ENCODE measurements at regions not wholly inside any gene's neighbourhood (a gene's known extent, or its start where the extent isn't known, plus 50 kb on each side); places are given as distances from the start of the nearest gene placed in this dataset.

DNA sequence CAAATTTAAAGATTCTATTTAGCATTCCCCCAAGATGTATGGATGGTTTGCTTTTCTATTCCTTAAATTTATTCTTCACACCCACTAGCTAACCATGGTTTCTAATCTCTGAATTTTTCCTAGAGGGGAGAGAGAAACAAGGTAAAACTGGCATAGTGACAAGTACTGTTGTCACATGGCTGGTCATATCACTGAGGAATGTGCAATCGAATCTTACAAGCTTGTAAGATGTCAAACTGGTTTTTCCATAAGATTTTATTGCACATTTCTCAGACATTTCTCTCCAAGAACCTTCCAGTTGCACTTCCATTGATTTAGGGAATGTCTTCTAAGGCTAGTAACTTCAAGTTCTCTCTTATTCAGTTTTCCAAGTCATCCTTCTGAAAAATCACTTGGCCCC, 89.8 kb downstream of the MBL2 start:
- H3K4me1 ChIP-seq = no peaks in the 10 kb centered on the region
- H3K27me3 ChIP-seq = no peaks in the 10 kb centered on the region
- ATAC-seq = no peak
- intact Hi-C loops (cut with DNase I) = no loop called here
- H3K9me3 ChIP-seq = no peaks in the 10 kb centered on the region
- no peak overlapping the region for H3K27ac ChIP-seq
- no peaks in the 10 kb centered on the region for H3K36me3 ChIP-seq
- no peak overlapping the region for H3K4me3 ChIP-seq
- TF ChIP-seq, protein P1, sequence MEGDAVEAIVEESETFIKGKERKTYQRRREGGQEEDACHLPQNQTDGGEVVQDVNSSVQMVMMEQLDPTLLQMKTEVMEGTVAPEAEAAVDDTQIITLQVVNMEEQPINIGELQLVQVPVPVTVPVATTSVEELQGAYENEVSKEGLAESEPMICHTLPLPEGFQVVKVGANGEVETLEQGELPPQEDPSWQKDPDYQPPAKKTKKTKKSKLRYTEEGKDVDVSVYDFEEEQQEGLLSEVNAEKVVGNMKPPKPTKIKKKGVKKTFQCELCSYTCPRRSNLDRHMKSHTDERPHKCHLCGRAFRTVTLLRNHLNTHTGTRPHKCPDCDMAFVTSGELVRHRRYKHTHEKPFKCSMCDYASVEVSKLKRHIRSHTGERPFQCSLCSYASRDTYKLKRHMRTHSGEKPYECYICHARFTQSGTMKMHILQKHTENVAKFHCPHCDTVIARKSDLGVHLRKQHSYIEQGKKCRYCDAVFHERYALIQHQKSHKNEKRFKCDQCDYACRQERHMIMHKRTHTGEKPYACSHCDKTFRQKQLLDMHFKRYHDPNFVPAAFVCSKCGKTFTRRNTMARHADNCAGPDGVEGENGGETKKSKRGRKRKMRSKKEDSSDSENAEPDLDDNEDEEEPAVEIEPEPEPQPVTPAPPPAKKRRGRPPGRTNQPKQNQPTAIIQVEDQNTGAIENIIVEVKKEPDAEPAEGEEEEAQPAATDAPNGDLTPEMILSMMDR (IDR thresholded peaks at IDR 0.05) = no peak
- no peak for DNase-seq

DNA sequence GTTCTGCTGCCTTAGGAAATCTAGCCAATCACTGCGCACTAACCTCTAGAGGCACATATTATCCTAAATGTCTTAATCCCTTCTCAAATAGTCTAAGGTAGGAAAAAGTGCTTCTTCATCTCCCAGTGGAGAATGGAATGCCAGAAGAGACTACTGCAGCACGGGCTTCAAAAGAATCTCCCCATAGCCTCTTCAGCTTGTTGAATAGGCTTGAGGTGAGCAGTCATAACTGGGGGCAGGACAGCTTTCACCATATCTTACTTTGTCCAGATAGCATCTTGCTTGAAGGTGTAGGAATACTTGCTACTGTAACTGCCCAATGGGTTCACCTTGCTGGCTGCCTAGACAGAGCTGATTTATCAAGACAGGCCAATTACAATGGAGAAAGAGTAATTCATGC, 88.8 kb downstream of the MBL2 start:
- intact Hi-C loops (cut with DNase I) = no loop called here
- Histone ChIP-seq H3K27ac (no peak overlapping the region), H3K36me3 (no peaks in the 10 kb centered on the region), H3K4me3 (no peak overlapping the region), H3K27me3 (no peaks in the 10 kb centered on the region), H3K4me1 (no peaks in the 10 kb centered on the region), H3K9me3 (no peaks in the 10 kb centered on the region)
- DNase-seq = no peak
- ATAC-seq = no peak
- TF ChIP-seq, protein P1 (IDR thresholded peaks at IDR 0.05) = no peak

DNA sequence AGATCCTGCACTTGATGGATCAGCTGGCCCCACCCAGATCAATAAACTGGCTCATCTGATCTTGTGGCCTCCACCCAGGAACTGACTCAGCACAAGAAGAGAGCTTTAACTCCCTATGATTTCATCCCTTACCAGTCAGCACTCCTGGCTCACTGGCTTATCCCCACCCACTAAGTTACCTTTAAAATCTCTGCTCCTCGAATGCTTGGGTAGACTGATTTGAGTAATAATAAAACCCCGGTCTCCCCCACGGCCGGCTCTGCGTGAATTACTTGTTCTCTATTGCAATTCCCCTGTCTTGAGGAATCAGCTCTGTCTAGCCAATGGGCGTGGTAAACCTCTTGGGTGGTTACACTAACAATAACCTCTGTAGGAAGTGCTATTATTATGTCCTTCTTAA, 83.7 kb downstream of the MBL2 start:
- H3K27me3 ChIP-seq = no peaks in the 10 kb centered on the region
- ATAC-seq (no peak), DNase-seq (no peak)
- H3K4me3 ChIP-seq = no peak overlapping the region
- TF ChIP-seq, protein P1 (IDR thresholded peaks at IDR 0.05) = no peak
- intact Hi-C loops (cut with DNase I) = no loop called here
- no peak overlapping the region for H3K27ac ChIP-seq
- H3K36me3 ChIP-seq = no peaks in the 10 kb centered on the region
- no peaks in the 10 kb centered on the region for H3K4me1 ChIP-seq
- H3K9me3 ChIP-seq = no peaks in the 10 kb centered on the region

DNA sequence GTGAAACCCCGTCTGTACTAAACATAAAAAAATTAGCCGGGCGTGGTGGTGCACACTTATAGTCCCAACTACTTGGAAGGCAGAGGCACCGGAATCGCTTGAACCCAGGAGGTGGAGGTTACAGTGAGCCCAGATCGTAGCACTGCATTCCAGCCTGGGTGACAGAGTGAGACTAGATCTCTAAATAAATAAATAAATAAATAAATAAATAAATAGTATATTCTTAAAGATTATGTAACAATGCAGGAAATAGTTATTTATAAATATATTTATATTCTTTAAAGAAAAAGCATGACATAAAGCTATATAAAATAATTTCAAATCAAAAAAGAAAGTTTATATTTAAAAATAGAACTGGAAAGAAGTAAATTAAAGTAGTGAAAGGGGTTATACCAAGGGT, 76.4 kb downstream of the MBL2 start:
- H3K4me3 ChIP-seq = no peak overlapping the region
- ATAC-seq (no peak), DNase-seq (no peak)
- H3K4me1 ChIP-seq = no peaks in the 10 kb centered on the region
- H3K27me3 ChIP-seq = no peaks in the 10 kb centered on the region
- H3K27ac ChIP-seq = no peak overlapping the region
- intact Hi-C loops (cut with DNase I) = no loop called here
- TF ChIP-seq, protein P1 (IDR thresholded peaks at IDR 0.05) = no peak
- H3K36me3 ChIP-seq = no peaks in the 10 kb centered on the region
- H3K9me3 ChIP-seq = no peaks in the 10 kb centered on the region

DNA sequence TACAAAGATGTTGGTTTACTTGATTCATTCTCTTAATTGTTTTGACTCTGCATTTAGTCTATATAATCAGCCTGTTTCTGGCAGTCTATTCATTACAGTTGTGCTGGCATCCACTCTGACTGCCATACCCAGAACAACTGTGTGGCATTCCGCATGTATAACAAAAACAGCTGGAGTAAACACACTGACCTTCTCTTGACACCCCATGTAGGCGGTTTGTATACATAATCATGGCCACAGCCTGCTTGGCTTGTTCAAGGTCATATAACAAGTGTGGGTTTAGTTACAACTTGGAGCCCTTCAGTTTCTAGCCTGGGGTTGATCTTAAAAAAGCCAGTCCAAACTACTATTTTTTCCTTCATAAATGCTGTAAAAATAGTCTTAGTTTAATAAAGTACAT, 70.9 kb downstream of the MBL2 start:
- TF ChIP-seq, protein P1 (IDR thresholded peaks at IDR 0.05) = no peak
- Histone ChIP-seq H3K27me3 (no peaks in the 10 kb centered on the region), H3K4me3 (no peak overlapping the region), H3K9me3 (no peaks in the 10 kb centered on the region), H3K4me1 (no peaks in the 10 kb centered on the region), H3K27ac (no peak overlapping the region), H3K36me3 (no peaks in the 10 kb centered on the region)
- intact Hi-C loops (cut with DNase I) = no loop called here
- ATAC-seq (no peak), DNase-seq (no peak)

DNA sequence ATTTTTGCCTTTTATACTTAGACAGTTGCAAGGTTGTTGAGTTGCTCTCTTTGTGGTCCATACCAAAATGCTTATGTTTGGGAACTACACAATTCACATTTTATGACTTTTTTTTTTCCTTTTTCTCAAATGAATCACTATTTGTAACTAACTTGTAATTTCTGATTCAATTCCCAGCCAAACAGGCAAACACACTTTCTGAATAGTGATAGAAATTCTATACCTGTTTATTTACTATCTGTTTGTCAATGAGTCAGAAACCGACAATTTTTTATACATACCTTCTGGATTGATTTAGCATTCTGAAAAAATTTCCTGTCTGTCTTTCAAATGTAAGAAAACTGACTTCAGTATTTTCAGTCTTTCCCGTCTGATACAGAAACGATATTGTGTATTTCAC, 69.1 kb downstream of the MBL2 start:
- H3K27me3 ChIP-seq = no peaks in the 10 kb centered on the region
- H3K27ac ChIP-seq = no peak overlapping the region
- no peaks in the 10 kb centered on the region for H3K9me3 ChIP-seq
- TF ChIP-seq, protein P1 (IDR thresholded peaks at IDR 0.05) = no peak
- DNase-seq (no peak), ATAC-seq (no peak)
- intact Hi-C loops (cut with DNase I) = no loop called here
- H3K4me1 ChIP-seq = no peaks in the 10 kb centered on the region
- no peak overlapping the region for H3K4me3 ChIP-seq
- H3K36me3 ChIP-seq = no peaks in the 10 kb centered on the region

All from upper lobe of right lung (tissue), 1 donor.